ENCODE measurements at regions not wholly inside any gene's neighbourhood (a gene's known extent, or its start where the extent isn't known, plus 50 kb on each side); places are given as distances from the start of the nearest gene placed in this dataset.

GRCh38 chr7:131159961-131160361 lies 167.7 kb upstream of the MKLN1 start:
- Histone ChIP-seq H3K4ac (ENCODE audit: low read depth, low read length) (no peak overlapping the region), H4K12ac (ENCODE audit: low read depth, low read length) (no peak overlapping the region), H3K4me1 (ENCODE audit: control insufficient read depth in 1 of 2, insufficient read depth in 2 of 2, low read length in 2 of 2) (no peaks in the 10 kb centered on the region), H3K4me3 (ENCODE audit: low read depth, low read length) (no peak overlapping the region), H3K79me2 (ENCODE audit: control insufficient read depth, insufficient read depth, low read length, poor library complexity) (no peaks in the 10 kb centered on the region), H3K36me3 (ENCODE audit: control insufficient read depth in 1 of 2, insufficient read depth in 2 of 2, low read length in 2 of 2) (no peaks in the 10 kb centered on the region), H3K27me3 (ENCODE audit: insufficient read depth, low read length) (no peaks in the 10 kb centered on the region), H2BK12ac (ENCODE audit: low read length) (no peak overlapping the region), H3K27ac (ENCODE audit: low read depth, low read length) (no peak overlapping the region), H3K9ac (ENCODE audit: low read length) (no peak overlapping the region), H3K23ac (ENCODE audit: low read length) (no peak overlapping the region), H4K91ac (ENCODE audit: low read depth, low read length) (no peak overlapping the region), H2AFZ (ENCODE audit: insufficient read depth, low read length, poor library complexity) (no peak overlapping the region), H2BK5ac (ENCODE audit: low read depth, low read length, poor library complexity) (no peak overlapping the region), H4K8ac (ENCODE audit: low read depth, low read length) (no peak overlapping the region), H2AK5ac (ENCODE audit: low read length) (no peak overlapping the region), H2BK120ac (ENCODE audit: insufficient read depth, low read length, poor library complexity) (no peak overlapping the region), H3K9me3 (ENCODE audit: insufficient read depth, low read depth, low read length) (no peaks in the 10 kb centered on the region), H3K18ac (ENCODE audit: low read length) (no peak overlapping the region), H3K14ac (ENCODE audit: low read length) (no peak overlapping the region), H3K4me2 (ENCODE audit: low read length) (no peak overlapping the region), H3K79me1 (ENCODE audit: low read length) (no peaks in the 10 kb centered on the region)
- no peak for DNase-seq
- no CpG with 5 or more reads among the region's 2 CpGs for WGBS (ENCODE audit: extremely low coverage, insufficient coverage, insufficient read length)

- no peak overlapping the region for H4K91ac ChIP-seq (ENCODE audit: low read depth, low read length)
- H3K27me3 ChIP-seq (ENCODE audit: insufficient read depth, low read length), result no peaks in the 10 kb centered on the region
- no peak overlapping the region for H3K27ac ChIP-seq (ENCODE audit: low read depth, low read length)
- H2AFZ ChIP-seq (ENCODE audit: insufficient read depth, low read length, poor library complexity), result no peak overlapping the region
- H2BK5ac ChIP-seq (ENCODE audit: low read depth, low read length, poor library complexity), result no peak overlapping the region
- H2AK5ac ChIP-seq (ENCODE audit: low read length), result no peak overlapping the region
- no peak overlapping the region for H3K4me3 ChIP-seq (ENCODE audit: low read depth, low read length)
- H4K12ac ChIP-seq (ENCODE audit: low read depth, low read length), result no peak overlapping the region
- no peaks in the 10 kb centered on the region for H3K79me1 ChIP-seq (ENCODE audit: low read length)
- H3K36me3 ChIP-seq (ENCODE audit: control insufficient read depth in 1 of 2, insufficient read depth in 2 of 2, low read length in 2 of 2), result no peaks in the 10 kb centered on the region
- no peaks in the 10 kb centered on the region for H3K79me2 ChIP-seq (ENCODE audit: control insufficient read depth, insufficient read depth, low read length, poor library complexity)
- WGBS (ENCODE audit: extremely low coverage, insufficient coverage, insufficient read length), result no CpG with 5 or more reads among the region's 3 CpGs
- no peak overlapping the region for H3K4ac ChIP-seq (ENCODE audit: low read depth, low read length)
- H3K4me1 ChIP-seq (ENCODE audit: control insufficient read depth in 1 of 2, insufficient read depth in 2 of 2, low read length in 2 of 2), result no peaks in the 10 kb centered on the region
- H3K23ac ChIP-seq (ENCODE audit: low read length), result no peak overlapping the region
- no peak overlapping the region for H4K8ac ChIP-seq (ENCODE audit: low read depth, low read length)
- H3K4me2 ChIP-seq (ENCODE audit: low read length), result no peak overlapping the region
- no peak overlapping the region for H2BK12ac ChIP-seq (ENCODE audit: low read length)
- H2BK120ac ChIP-seq (ENCODE audit: insufficient read depth, low read length, poor library complexity), result no peak overlapping the region
- no peak overlapping the region for H3K18ac ChIP-seq (ENCODE audit: low read length)
- no peaks in the 10 kb centered on the region for H3K9me3 ChIP-seq (ENCODE audit: insufficient read depth, low read depth, low read length)
- H3K14ac ChIP-seq (ENCODE audit: low read length), result no peak overlapping the region
- peak; percentile 21 to 72 for DNase-seq
- H3K9ac ChIP-seq (ENCODE audit: low read length), result no peak overlapping the region
These were observed 166.6 kb upstream of the MKLN1 start for GRCh38 chr7:131161103-131161502.

- H4K12ac ChIP-seq (ENCODE audit: low read depth, low read length), result no peak overlapping the region
- no peaks in the 10 kb centered on the region for H3K79me2 ChIP-seq (ENCODE audit: control insufficient read depth, insufficient read depth, low read length, poor library complexity)
- no peak overlapping the region for H3K4me3 ChIP-seq (ENCODE audit: low read depth, low read length)
- no peaks in the 10 kb centered on the region for H3K79me1 ChIP-seq (ENCODE audit: low read length)
- peak; percentile 45 to 85 for DNase-seq
- WGBS (ENCODE audit: extremely low coverage, insufficient coverage, insufficient read length), result no CpG with 5 or more reads among the region's 3 CpGs
- no peak overlapping the region for H3K23ac ChIP-seq (ENCODE audit: low read length)
- no peak overlapping the region for H2BK120ac ChIP-seq (ENCODE audit: insufficient read depth, low read length, poor library complexity)
- no peak overlapping the region for H3K14ac ChIP-seq (ENCODE audit: low read length)
- no peak overlapping the region for H4K8ac ChIP-seq (ENCODE audit: low read depth, low read length)
- H3K4me2 ChIP-seq (ENCODE audit: low read length), result no peak overlapping the region
- no peaks in the 10 kb centered on the region for H3K9me3 ChIP-seq (ENCODE audit: insufficient read depth, low read depth, low read length)
- H2BK12ac ChIP-seq (ENCODE audit: low read length), result no peak overlapping the region
- H2BK5ac ChIP-seq (ENCODE audit: low read depth, low read length, poor library complexity), result no peak overlapping the region
- no peaks in the 10 kb centered on the region for H3K4me1 ChIP-seq (ENCODE audit: control insufficient read depth in 1 of 2, insufficient read depth in 2 of 2, low read length in 2 of 2)
- H2AFZ ChIP-seq (ENCODE audit: insufficient read depth, low read length, poor library complexity), result no peak overlapping the region
- no peak overlapping the region for H3K4ac ChIP-seq (ENCODE audit: low read depth, low read length)
- no peak overlapping the region for H3K27ac ChIP-seq (ENCODE audit: low read depth, low read length)
- H2AK5ac ChIP-seq (ENCODE audit: low read length), result no peak overlapping the region
- no peak overlapping the region for H4K91ac ChIP-seq (ENCODE audit: low read depth, low read length)
- H3K18ac ChIP-seq (ENCODE audit: low read length), result no peak overlapping the region
- no peaks in the 10 kb centered on the region for H3K36me3 ChIP-seq (ENCODE audit: control insufficient read depth in 1 of 2, insufficient read depth in 2 of 2, low read length in 2 of 2)
- no peak overlapping the region for H3K9ac ChIP-seq (ENCODE audit: low read length)
- H3K27me3 ChIP-seq (ENCODE audit: insufficient read depth, low read length), result no peaks in the 10 kb centered on the region
These were observed 163.4 kb upstream of the MKLN1 start for GRCh38 chr7:131164025-131164925.

- WGBS (ENCODE audit: extremely low coverage, insufficient coverage, insufficient read length), result no CpG with 5 or more reads among the region's 6 CpGs
- Histone ChIP-seq H3K79me2 (ENCODE audit: control insufficient read depth, insufficient read depth, low read length, poor library complexity) (no peaks in the 10 kb centered on the region), H4K91ac (ENCODE audit: low read depth, low read length) (no peak overlapping the region), H3K4ac (ENCODE audit: low read depth, low read length) (no peak overlapping the region), H3K4me3 (ENCODE audit: low read depth, low read length) (no peak overlapping the region), H3K23ac (ENCODE audit: low read length) (no peak overlapping the region), H3K27ac (ENCODE audit: low read depth, low read length) (no peak overlapping the region), H3K9me3 (ENCODE audit: insufficient read depth, low read depth, low read length) (no peaks in the 10 kb centered on the region), H2AK5ac (ENCODE audit: low read length) (no peak overlapping the region), H3K4me1 (ENCODE audit: control insufficient read depth in 1 of 2, insufficient read depth in 2 of 2, low read length in 2 of 2) (no peaks in the 10 kb centered on the region), H3K9ac (ENCODE audit: low read length) (no peak overlapping the region), H3K36me3 (ENCODE audit: control insufficient read depth in 1 of 2, insufficient read depth in 2 of 2, low read length in 2 of 2) (no peaks in the 10 kb centered on the region), H2BK12ac (ENCODE audit: low read length) (no peak overlapping the region), H3K14ac (ENCODE audit: low read length) (no peak overlapping the region), H4K12ac (ENCODE audit: low read depth, low read length) (no peak overlapping the region), H3K79me1 (ENCODE audit: low read length) (no peaks in the 10 kb centered on the region), H2AFZ (ENCODE audit: insufficient read depth, low read length, poor library complexity) (no peak overlapping the region), H2BK120ac (ENCODE audit: insufficient read depth, low read length, poor library complexity) (no peak overlapping the region), H2BK5ac (ENCODE audit: low read depth, low read length, poor library complexity) (no peak overlapping the region), H3K4me2 (ENCODE audit: low read length) (no peak overlapping the region), H3K27me3 (ENCODE audit: insufficient read depth, low read length) (no peaks in the 10 kb centered on the region), H4K8ac (ENCODE audit: low read depth, low read length) (no peak overlapping the region), H3K18ac (ENCODE audit: low read length) (no peak overlapping the region)
- peak; percentile 22 to 67 for DNase-seq
These were observed 161.6 kb upstream of the MKLN1 start for GRCh38 chr7:131166066-131166465.

Data from trophoblast cell (in vitro differentiated cells and primary cell).